ENCODE measurements at regions not wholly inside any gene's neighbourhood (a gene's known extent, or its start where the extent isn't known, plus 50 kb on each side); places are given as distances from the start of the nearest gene placed in this dataset.

- H3K9me3 Mint-ChIP-seq: peaks cover 34% of the 10 kb centered on the region
- DNase-seq (ENCODE audit: low spot score): no peak
- CTCF ChIA-PET: no interaction called here
- no peak for ATAC-seq
- TF ChIP-seq CTCF (IDR thresholded peaks at IDR 0.05) (no peak), ZNF423 (CRISPR knock-in tag; IDR thresholded peaks at IDR 0.05) (no peak), ZNF317 (CRISPR knock-in tag; IDR thresholded peaks at IDR 0.05; ENCODE audit: borderline replicate concordance, low read depth) (no peak), JAZF1 (CRISPR knock-in tag; IDR thresholded peaks at IDR 0.05) (no peak), EMX1 (CRISPR knock-in tag; IDR thresholded peaks at IDR 0.05) (no peak), ZNF219 (CRISPR knock-in tag; IDR thresholded peaks at IDR 0.05; ENCODE audit: borderline replicate concordance) (no peak)
- TF ChIP-seq, protein P1, sequence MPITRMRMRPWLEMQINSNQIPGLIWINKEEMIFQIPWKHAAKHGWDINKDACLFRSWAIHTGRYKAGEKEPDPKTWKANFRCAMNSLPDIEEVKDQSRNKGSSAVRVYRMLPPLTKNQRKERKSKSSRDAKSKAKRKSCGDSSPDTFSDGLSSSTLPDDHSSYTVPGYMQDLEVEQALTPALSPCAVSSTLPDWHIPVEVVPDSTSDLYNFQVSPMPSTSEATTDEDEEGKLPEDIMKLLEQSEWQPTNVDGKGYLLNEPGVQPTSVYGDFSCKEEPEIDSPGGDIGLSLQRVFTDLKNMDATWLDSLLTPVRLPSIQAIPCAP (CRISPR knock-in tag; IDR thresholded peaks at IDR 0.05): no peak
- no peak overlapping the region for H3K4me3 Mint-ChIP-seq
- no peaks in the 10 kb centered on the region for H3K4me1 Mint-ChIP-seq
- POLR2A ChIA-PET: no interaction called here
- H3K27me3 Mint-ChIP-seq (ENCODE audit: low read depth): peaks cover 4% of the 10 kb centered on the region; the same call in 1 of the 2 replicates
- no peak overlapping the region for H3K27ac Mint-ChIP-seq
- no peaks in the 10 kb centered on the region; the same call in 1 of the 2 replicates for H3K36me3 Mint-ChIP-seq
Measured at GRCh38 chr6:117215353-117216090, 49.8 kb upstream of the VGLL2 start.
